Left renal cortex interstitium (tissue), 4 donors: ENCODE measurements at regions not wholly inside any gene's neighbourhood (a gene's known extent, or its start where the extent isn't known, plus 50 kb on each side); places are given as distances from the start of the nearest gene placed in this dataset.

Source experiments
- DNase-seq, 4 donors: peaks; one replicate each; pipeline ENCODE4 v3.0.0-alpha.2; 2013; ENCODE audit warnings: low read depth in 4 of 4, low spot score in 2 of 4, missing footprints in 1 of 4

- no peak for DNase-seq
Observed at GRCh38 chr11:103845331-103845730, 191.1 kb upstream of the DDI1 start.

DNA sequence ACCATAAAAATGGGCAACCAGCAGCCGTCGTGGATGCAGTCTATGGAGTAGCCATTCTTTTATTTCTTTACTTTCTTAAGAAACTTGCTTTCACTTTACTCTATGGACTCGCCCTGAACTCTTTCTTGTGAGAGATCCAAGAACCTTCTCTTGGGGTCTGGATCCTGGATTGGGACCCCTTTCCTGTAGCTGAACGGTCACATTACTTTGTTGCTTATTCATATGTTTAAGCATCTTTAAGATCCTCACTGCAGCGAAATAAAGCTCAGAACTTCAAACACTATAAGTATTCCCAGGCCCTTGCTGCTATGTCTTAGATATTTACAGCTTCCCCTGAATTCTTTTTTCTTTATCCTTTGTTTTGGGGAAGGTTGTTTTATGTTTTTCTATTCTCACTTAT, 187.8 kb upstream of the DDI1 start:
- DNase-seq: no peak

DNA sequence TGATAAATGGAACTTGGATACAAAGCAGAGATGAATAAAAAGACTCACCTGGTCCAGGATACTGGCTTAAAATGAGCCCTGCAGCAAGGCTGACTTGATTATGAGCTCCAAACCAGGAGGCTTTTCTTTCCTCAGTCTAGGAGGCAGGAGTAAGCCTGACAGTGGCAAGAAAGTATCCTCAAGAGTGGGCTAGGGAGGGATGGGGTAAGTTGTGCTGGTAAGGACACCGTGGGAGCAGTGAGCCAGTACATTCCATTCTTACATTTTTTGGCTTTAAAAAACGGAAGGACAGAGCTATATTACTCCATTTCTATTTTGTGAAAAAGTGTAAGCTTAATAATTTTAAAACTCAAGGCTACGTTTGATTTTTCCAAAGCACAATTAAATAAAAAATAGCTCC, 187.1 kb upstream of the DDI1 start:
- DNase-seq: no peak

- no peak for DNase-seq
Observed at GRCh38 chr11:103850419-103851165, 185.8 kb upstream of the DDI1 start.

DNA sequence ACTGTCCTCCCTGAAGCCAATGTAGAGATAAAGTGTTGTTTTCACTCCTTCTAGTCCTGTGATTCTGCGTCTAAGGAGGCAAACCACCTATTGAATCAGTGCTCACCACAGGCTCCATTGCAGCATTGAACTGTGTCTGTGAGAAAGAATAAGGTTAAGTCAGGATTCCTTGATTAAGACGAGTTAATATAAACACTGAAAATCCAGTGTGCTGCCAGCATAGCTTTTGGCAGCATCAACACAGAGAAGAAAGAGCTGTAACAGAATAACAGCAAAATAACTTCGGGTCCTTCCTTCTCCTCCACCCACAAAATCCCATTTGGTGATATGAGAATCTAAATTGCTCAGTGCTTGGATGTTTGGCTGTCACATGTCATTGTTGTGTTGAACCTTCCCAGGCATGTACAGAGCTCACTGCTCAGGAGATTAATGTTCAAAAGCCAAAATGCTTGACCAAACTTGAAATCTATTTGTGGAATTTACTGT, 185.2 kb upstream of the DDI1 start:
- DNase-seq: no peak
